ENCODE measurements at regions not wholly inside any gene's neighbourhood (a gene's known extent, or its start where the extent isn't known, plus 50 kb on each side); places are given as distances from the start of the nearest gene placed in this dataset.
A peak's percentile ranks its signal among the peaks of the same experiment; 100 is the strongest.
"Not testable (repeated sequence)": the region's sequence is repeated elsewhere in the genome, so short reads cannot be mapped to it uniquely, and the experiment has no call there.

DNA sequence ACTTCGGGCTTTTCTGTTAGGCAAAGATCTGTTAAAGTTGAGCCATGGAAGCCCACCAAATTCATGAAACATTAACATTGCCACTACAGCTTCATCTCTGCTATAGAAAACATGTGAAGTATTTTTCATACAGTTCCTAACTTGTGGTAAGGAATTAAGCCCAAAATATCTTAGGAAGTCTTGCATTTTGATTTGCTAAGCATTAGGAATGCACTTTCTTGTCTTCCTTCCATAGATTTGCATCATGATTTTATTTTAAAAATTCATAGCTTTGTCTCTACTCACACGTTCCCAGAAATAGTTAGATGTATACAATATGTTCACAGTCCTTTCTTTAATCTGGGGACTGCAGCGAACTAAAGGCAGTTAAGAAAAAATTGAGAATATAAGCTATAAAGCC is 325.6 kb downstream of the CENPW start:
- H3K4me1 ChIP-seq: peaks cover 0 to 79% (median 71%) of the 10 kb centered on the region in 4 donors
- intact Hi-C loops (cut with DNase I): loop anchor here (10.0 kb wide), 2 partner anchors 99 to 449 kb away; partner anchors contain the start of gene RSPO3
- no peak overlapping the region for H3K4me3 ChIP-seq
- WGBS: 74% methylated on average over 3 of the region's 3 CpGs
- TF ChIP-seq EP300 (IDR thresholded peaks at IDR 0.05) (no peak), POLR2AphosphoS5 (IDR thresholded peaks at IDR 0.05) (no peak), POLR2A (IDR thresholded peaks at IDR 0.05; ENCODE audit: low read depth) (no peak)
- TF ChIP-seq, protein P1, sequence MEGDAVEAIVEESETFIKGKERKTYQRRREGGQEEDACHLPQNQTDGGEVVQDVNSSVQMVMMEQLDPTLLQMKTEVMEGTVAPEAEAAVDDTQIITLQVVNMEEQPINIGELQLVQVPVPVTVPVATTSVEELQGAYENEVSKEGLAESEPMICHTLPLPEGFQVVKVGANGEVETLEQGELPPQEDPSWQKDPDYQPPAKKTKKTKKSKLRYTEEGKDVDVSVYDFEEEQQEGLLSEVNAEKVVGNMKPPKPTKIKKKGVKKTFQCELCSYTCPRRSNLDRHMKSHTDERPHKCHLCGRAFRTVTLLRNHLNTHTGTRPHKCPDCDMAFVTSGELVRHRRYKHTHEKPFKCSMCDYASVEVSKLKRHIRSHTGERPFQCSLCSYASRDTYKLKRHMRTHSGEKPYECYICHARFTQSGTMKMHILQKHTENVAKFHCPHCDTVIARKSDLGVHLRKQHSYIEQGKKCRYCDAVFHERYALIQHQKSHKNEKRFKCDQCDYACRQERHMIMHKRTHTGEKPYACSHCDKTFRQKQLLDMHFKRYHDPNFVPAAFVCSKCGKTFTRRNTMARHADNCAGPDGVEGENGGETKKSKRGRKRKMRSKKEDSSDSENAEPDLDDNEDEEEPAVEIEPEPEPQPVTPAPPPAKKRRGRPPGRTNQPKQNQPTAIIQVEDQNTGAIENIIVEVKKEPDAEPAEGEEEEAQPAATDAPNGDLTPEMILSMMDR (IDR thresholded peaks at IDR 0.05): no peak
- no peak for DNase-seq (ENCODE audit: extremely low spot score)
- no peaks in the 10 kb centered on the region for H3K36me3 ChIP-seq
- no peaks in the 10 kb centered on the region for H3K27me3 ChIP-seq
- peak overlapping the region; percentile 70 to 78 (median 72) for H3K27ac ChIP-seq (replicated peaks in 1 of 4)
- no peaks in the 10 kb centered on the region for H3K9me3 ChIP-seq

DNA sequence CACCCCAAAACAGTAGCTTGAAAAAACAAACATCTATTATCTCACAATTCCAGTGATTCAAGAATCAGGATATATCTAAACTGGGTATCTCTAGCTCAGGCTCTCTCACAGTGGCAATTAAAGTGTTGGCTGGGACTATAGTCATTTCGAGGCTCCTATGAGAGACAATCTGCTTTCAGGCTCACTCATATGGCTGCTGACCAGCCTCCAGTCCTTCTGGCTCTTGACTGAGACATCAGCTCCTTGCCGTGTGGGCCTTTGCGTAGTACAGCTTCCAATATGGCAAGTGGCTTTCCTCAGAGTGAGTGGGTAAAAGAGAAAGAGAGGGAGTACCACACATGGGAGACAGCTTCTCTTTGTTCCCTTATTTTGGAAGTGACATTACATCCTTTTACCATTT is 327.2 kb downstream of the CENPW start:
- no peak for TF ChIP-seq EP300 (IDR thresholded peaks at IDR 0.05)
- H3K4me1 ChIP-seq: peaks cover 0 to 64% (median 57%) of the 10 kb centered on the region in 4 donors
- H3K27ac ChIP-seq (replicated peaks in 1 of 4): peak overlapping the region; percentile 41 to 70 (median 50)
- no peak for DNase-seq (ENCODE audit: extremely low spot score)
- WGBS: 94% methylated on average over 3 of the region's 3 CpGs
- H3K9me3 ChIP-seq: no peaks in the 10 kb centered on the region
- no peaks in the 10 kb centered on the region for H3K27me3 ChIP-seq
- intact Hi-C loops (cut with DNase I): loop anchor here (10.0 kb wide), 2 partner anchors 98 to 448 kb away; partner anchors contain the start of gene RSPO3
- no peak overlapping the region for H3K4me3 ChIP-seq
- no peaks in the 10 kb centered on the region for H3K36me3 ChIP-seq

DNA sequence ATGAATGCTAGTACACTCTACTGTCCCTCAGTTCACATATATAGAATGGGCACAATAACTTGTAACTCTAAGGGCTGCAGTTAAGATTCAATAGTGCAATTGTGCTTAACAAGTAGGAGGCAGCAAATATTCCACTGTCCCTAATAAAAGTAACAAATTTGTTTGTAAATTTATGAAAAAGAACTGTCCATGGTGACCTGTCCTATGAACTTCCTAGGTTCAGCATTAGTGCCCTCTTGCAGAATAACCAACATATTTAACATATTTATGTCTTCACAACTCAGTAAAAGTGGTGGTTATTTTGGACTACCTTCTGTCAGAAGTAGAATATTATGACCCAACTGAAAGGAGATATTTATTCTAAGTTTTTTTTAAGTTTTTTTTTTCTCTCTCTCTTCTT is 327.8 kb downstream of the CENPW start:
- DNase-seq (ENCODE audit: extremely low spot score): no peak
- Histone ChIP-seq H3K27ac (replicated peaks in 1 of 4) (peak overlapping the region; percentile 14 to 70 (median 50)), H3K27me3 (no peaks in the 10 kb centered on the region), H3K4me3 (no peak overlapping the region), H3K4me1 (peaks cover 0 to 57% (median 54%) of the 10 kb centered on the region in 4 donors), H3K9me3 (no peaks in the 10 kb centered on the region), H3K36me3 (no peaks in the 10 kb centered on the region)
- intact Hi-C loops (cut with DNase I): loop anchor here (10.0 kb wide), 2 partner anchors 97 to 447 kb away; partner anchors contain the start of gene RSPO3
- TF ChIP-seq EP300 (IDR thresholded peaks at IDR 0.05) (no peak), POLR2AphosphoS5 (IDR thresholded peaks at IDR 0.05) (no peak), POLR2A (IDR thresholded peaks at IDR 0.05; ENCODE audit: low read depth) (no peak)
- TF ChIP-seq, protein P1 (IDR thresholded peaks at IDR 0.05): no peak

DNA sequence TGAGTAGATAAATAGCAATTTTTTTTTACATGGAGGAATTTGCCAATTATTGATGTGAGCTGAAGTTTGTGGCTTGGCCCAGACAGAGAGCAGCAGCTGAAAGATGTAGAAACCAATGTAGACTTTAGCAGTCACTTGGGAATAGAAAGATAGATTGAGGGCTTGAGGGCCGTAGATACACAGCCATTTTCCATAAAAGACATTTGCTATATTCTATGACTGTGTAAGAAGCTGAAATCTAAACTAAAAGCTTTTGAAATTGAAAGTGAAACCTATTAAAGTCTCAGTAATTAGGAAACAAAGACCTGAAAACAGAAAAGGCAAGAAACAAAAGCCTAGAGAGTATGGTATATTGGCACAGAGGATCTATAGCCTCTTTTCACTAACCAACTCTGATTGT is 332.7 kb downstream of the CENPW start:
- Histone ChIP-seq H3K36me3 (no peaks in the 10 kb centered on the region), H3K9me3 (peaks cover 0 to 7% (median 3%) of the 10 kb centered on the region in 4 donors), H3K27ac (replicated peaks in 1 of 4) (peak overlapping the region in 1 of 4 donors; percentile 9), H3K27me3 (no peaks in the 10 kb centered on the region), H3K4me1 (peaks cover 0 to 16% (median 14%) of the 10 kb centered on the region in 4 donors), H3K4me3 (no peak overlapping the region)
- TF ChIP-seq, protein P1 (IDR thresholded peaks at IDR 0.05): no peak
- no peak for TF ChIP-seq EP300 (IDR thresholded peaks at IDR 0.05)
- TF ChIP-seq POLR2AphosphoS5 (IDR thresholded peaks at IDR 0.05): no peak
- no peak for TF ChIP-seq POLR2A (IDR thresholded peaks at IDR 0.05; ENCODE audit: low read depth)
- intact Hi-C loops (cut with DNase I): no loop called here
- DNase-seq (ENCODE audit: extremely low spot score): no peak
- 63% methylated on average over 1 of the region's 1 CpG for WGBS

DNA sequence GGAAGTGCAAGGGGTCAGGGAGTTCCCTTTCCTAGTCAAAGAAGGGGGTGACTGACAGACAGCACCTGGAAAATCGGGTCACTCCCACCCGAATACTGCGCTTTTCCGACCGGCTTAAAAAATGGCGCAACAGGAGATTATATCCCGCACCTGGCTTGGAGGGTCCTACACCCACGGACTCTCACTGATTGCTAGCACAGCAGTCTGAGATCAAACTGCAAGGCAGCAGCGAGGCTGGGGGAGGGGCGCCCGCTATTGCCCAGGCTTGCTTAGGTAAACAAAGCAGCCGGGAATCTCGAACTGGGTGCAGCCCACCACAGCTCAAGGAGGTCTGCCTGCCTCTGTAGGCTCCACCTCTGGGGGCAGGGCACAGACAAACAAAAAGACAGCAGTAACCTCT is 333.8 kb downstream of the CENPW start:
- DNase-seq (ENCODE audit: extremely low spot score); H3K36me3 ChIP-seq; H3K27ac ChIP-seq (replicated peaks in 1 of 4); H3K27me3 ChIP-seq; intact Hi-C loops (cut with DNase I); H3K9me3 ChIP-seq; H3K4me3 ChIP-seq; H3K4me1 ChIP-seq: not testable (repeated sequence)
- WGBS: 89% methylated on average over 13 of the region's 13 CpGs

DNA sequence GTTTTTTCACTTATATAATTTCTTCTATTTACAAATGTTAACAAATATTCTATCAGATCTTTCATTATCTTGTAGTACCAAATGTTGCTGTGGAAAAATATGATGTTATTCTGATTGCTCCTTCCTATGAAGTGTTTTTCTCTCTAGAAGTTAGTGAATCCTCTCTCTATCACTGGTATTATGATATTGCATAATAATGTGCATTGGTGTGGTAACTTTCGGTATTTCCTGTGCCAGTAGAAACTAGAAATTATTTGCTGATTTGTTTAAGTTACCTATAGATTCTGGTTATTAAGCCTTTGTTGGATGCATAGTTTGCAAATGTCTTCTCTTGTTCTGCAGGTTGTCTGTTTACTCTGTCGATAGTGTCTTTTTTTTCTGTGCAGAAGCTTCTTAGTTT is 342.5 kb downstream of the CENPW start:
- H3K27me3 ChIP-seq: no peaks in the 10 kb centered on the region
- H3K36me3 ChIP-seq: no peaks in the 10 kb centered on the region
- H3K4me1 ChIP-seq: no peaks in the 10 kb centered on the region
- WGBS: 92% methylated on average over 2 of the region's 2 CpGs
- no peak overlapping the region for H3K27ac ChIP-seq (replicated peaks in 1 of 4)
- H3K9me3 ChIP-seq: peaks cover 0 to 4% (median 0%) of the 10 kb centered on the region in 4 donors
- no peak for DNase-seq (ENCODE audit: extremely low spot score)
- intact Hi-C loops (cut with DNase I): no loop called here
- TF ChIP-seq, protein P1 (IDR thresholded peaks at IDR 0.05): no peak
- no peak for TF ChIP-seq POLR2AphosphoS5 (IDR thresholded peaks at IDR 0.05)
- no peak for TF ChIP-seq EP300 (IDR thresholded peaks at IDR 0.05)
- no peak for TF ChIP-seq POLR2A (IDR thresholded peaks at IDR 0.05; ENCODE audit: low read depth)
- no peak overlapping the region for H3K4me3 ChIP-seq
